DND-41 (cell line): ENCODE measurements at regions not wholly inside any gene's neighbourhood (a gene's known extent, or its start where the extent isn't known, plus 50 kb on each side); places are given as distances from the start of the nearest gene placed in this dataset.

Experiments used
- ATAC-seq: fragments of 200-7000 bp; cut with Tn5 transposase; 3 replicates; pipeline ENCODE4 v1.9.1; 2021; ENCODE audit warnings: low read depth; ENCODE audit not compliant: insufficient read depth
- DNase-seq: peaks from one replicate; pipeline ENCODE4 v3.0.0-alpha.2; 2020
- H2AFZ ChIP-seq: 2 replicates; pipeline ENCODE4 v1.6.0; 2012; ENCODE audit warnings: low read depth, low read length
- H3K27ac ChIP-seq: 2 replicates; pipeline ENCODE4 v1.5.1; 2012; ENCODE audit warnings: low read length, inconsistent platforms
- H3K27me3 ChIP-seq: fragments of 200-600 bp; sonication (generic); 2 replicates; pipeline ENCODE4 v1.6.0; 2012; ENCODE audit warnings: low read length, mild to moderate bottlenecking, inconsistent platforms; ENCODE audit not compliant: insufficient read depth, poor library complexity
- H3K36me3 ChIP-seq: 2 replicates; pipeline ENCODE4 v1.5.1; 2012; ENCODE audit warnings: low read length, inconsistent platforms; ENCODE audit not compliant: insufficient read depth
- H3K4me1 ChIP-seq: 2 replicates; pipeline ENCODE4 v1.5.1; 2012; ENCODE audit warnings: mild to moderate bottlenecking, low read length; ENCODE audit not compliant: insufficient read depth
- H3K4me2 ChIP-seq: 2 replicates; pipeline ENCODE4 v1.6.0; 2012; ENCODE audit warnings: mild to moderate bottlenecking, moderate library complexity, low read length, inconsistent platforms; ENCODE audit not compliant: insufficient read depth
- H3K4me3 ChIP-seq, 2 experiments: fragments of 200-600 bp in 1 of 2; shearing (Covaris generic) in 1 of 2; 2 replicates each; pipeline ENCODE4 v1.5.1; 2012 to 2016; ENCODE audit warnings: inconsistent platforms in 2 of 2, low read length in 2 of 2, mild to moderate bottlenecking in 2 of 2, low read depth in 1 of 2, moderate library complexity in 1 of 2
- H3K79me2 ChIP-seq: 2 replicates; pipeline ENCODE4 v1.6.0; 2012; ENCODE audit warnings: low read length, inconsistent platforms; ENCODE audit not compliant: insufficient read depth
- H3K9ac ChIP-seq: 2 replicates; pipeline ENCODE4 v1.6.0; 2012; ENCODE audit warnings: low read depth, mild to moderate bottlenecking, inconsistent platforms, low read length, moderate library complexity
- H3K9me3 ChIP-seq: 2 replicates; pipeline ENCODE4 v1.5.1; 2012; ENCODE audit warnings: low read length, moderate library complexity, mild to moderate bottlenecking, inconsistent platforms; ENCODE audit not compliant: insufficient read depth, severe bottlenecking
- H4K20me1 ChIP-seq: 2 replicates; pipeline ENCODE4 v1.6.0; 2012; ENCODE audit warnings: low read length; ENCODE audit not compliant: insufficient read depth
- CTCF ChIP-seq: IDR thresholded peaks from 2 replicates; pipeline ENCODE4 v1.5.1; 2012; ENCODE audit warnings: borderline replicate concordance, low read length, moderate library complexity, mild to moderate bottlenecking; ENCODE audit not compliant: poor library complexity, severe bottlenecking; ENCODE audit errors: extremely low read depth
- EZH2 ChIP-seq: IDR thresholded peaks from 3 replicates; pipeline ENCODE4 v1.6.1; 2012; ENCODE audit warnings: borderline replicate concordance, low read depth, mild to moderate bottlenecking, moderate library complexity, low read length, inconsistent platforms; ENCODE audit not compliant: severe bottlenecking

DNA sequence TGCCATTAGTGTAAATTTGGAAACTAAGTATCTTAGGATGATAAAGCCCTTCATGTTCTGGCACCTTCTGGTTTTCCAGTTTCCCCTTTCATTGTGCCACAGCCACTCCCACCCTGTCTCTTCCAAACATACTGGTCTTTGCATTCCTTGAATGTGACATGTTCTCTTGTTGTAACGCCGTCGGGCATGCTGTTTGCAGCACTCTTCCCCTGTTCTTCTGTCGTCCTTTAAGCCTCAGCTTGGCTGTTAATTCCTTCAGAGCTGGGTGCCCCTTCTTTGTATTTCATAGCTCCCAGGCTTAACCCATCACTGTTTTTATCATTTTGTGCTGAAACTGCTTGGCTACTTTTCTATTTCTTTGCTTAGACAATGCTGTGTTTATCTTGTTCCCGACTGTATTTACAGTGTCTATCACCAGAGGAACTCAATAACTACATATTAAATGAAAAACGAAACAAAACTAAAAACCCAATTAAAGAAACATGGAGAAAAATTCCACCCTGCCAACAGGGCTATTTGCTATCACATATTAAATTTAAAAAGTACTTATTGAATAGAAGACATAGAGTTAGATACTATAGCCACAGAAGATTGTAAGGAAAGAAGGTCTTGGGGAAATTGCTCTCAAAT is 95.4 kb upstream of the KCNAB1 start:
- no peak overlapping the region for H3K4me3 ChIP-seq
- no peak overlapping the region for H3K9ac ChIP-seq
- H3K4me1 ChIP-seq, result no peaks in the 10 kb centered on the region
- no peak overlapping the region for H2AFZ ChIP-seq
- H3K27ac ChIP-seq, result no peak overlapping the region
- no peaks in the 10 kb centered on the region for H3K36me3 ChIP-seq
- H3K27me3 ChIP-seq, result peaks cover 23% of the 10 kb centered on the region
- no peaks in the 10 kb centered on the region for H3K9me3 ChIP-seq
- TF ChIP-seq EZH2, result no peak
- no peak for TF ChIP-seq CTCF
- no peaks in the 10 kb centered on the region for H4K20me1 ChIP-seq
- ATAC-seq (no peak), DNase-seq (no peak)
- no peak overlapping the region for H3K4me2 ChIP-seq
- H3K79me2 ChIP-seq, result no peaks in the 10 kb centered on the region

GRCh38 chr3:156029208-156029607 is 91.2 kb upstream of the KCNAB1 start:
- no peaks in the 10 kb centered on the region for H3K36me3 ChIP-seq
- no peak overlapping the region for H3K4me3 ChIP-seq
- H3K9ac ChIP-seq, result no peak overlapping the region
- ATAC-seq, result no peak
- no peak overlapping the region for H2AFZ ChIP-seq
- TF ChIP-seq EZH2 (no peak), CTCF (no peak)
- no peak overlapping the region for H3K4me2 ChIP-seq
- H3K27ac ChIP-seq, result no peak overlapping the region
- H3K9me3 ChIP-seq, result no peaks in the 10 kb centered on the region
- no peaks in the 10 kb centered on the region for H3K79me2 ChIP-seq
- DNase-seq, result no peak
- H4K20me1 ChIP-seq, result no peaks in the 10 kb centered on the region
- H3K4me1 ChIP-seq, result no peaks in the 10 kb centered on the region
- H3K27me3 ChIP-seq, result peaks cover 14% of the 10 kb centered on the region

DNA sequence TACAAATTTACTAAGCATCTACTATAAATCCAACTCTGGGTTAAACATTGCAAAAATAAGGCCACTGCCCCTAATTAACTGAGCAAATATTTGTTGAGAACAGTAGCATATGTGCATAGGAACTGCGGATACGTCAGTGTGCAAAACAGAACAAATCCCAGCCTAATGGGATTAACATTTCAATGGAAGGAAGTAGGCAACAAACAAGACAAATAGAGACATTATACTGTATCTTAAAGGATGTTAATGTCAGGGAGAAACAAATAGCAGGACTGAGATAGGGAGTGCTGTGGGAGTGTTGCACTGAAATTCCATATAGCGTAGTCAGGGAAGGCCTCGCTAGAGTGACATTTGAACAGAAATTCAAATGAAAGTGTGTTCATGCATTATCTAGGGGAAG is 89.7 kb upstream of the KCNAB1 start:
- Histone ChIP-seq H2AFZ (no peak overlapping the region), H3K9ac (no peak overlapping the region), H3K4me2 (no peak overlapping the region), H3K79me2 (no peaks in the 10 kb centered on the region), H3K27ac (no peak overlapping the region), H3K4me3 (no peak overlapping the region), H3K36me3 (no peaks in the 10 kb centered on the region), H3K4me1 (no peaks in the 10 kb centered on the region), H4K20me1 (no peaks in the 10 kb centered on the region), H3K27me3 (peaks cover 9% of the 10 kb centered on the region), H3K9me3 (no peaks in the 10 kb centered on the region)
- TF ChIP-seq CTCF (no peak), EZH2 (no peak)
- no peak for DNase-seq
- no peak for ATAC-seq
